ENCODE measurements at regions not wholly inside any gene's neighbourhood (a gene's known extent, or its start where the extent isn't known, plus 50 kb on each side); places are given as distances from the start of the nearest gene placed in this dataset.

- no peak overlapping the region for H3K4me3 ChIP-seq (ENCODE audit: low read depth, low read length)
- H3K36me3 ChIP-seq (ENCODE audit: control insufficient read depth in 2 of 2, insufficient read depth in 1 of 2, low read length in 2 of 2) = no peaks in the 10 kb centered on the region
- no peak for TF ChIP-seq SP7 (tag by site-specific recombination; IDR thresholded peaks at IDR 0.05)
- no peak for TF ChIP-seq ZNF146 (tag by site-specific recombination; IDR thresholded peaks at IDR 0.05)
- TF ChIP-seq ZBTB21 (tag by site-specific recombination; IDR thresholded peaks at IDR 0.05) = no peak
- TF ChIP-seq ZNF426 (tag by site-specific recombination; IDR thresholded peaks at IDR 0.05) = no peak
- TF ChIP-seq ZNF596 (tag by site-specific recombination; IDR thresholded peaks at IDR 0.05) = no peak
- TF ChIP-seq GLI4 (tag by site-specific recombination; IDR thresholded peaks at IDR 0.05) = no peak
- TF ChIP-seq ZNF223 (tag by site-specific recombination; IDR thresholded peaks at IDR 0.05) = no peak
- TF ChIP-seq ZNF302 (tag by site-specific recombination; IDR thresholded peaks at IDR 0.05; ENCODE audit: low read depth) = no peak
- no peak for TF ChIP-seq MYNN (tag by site-specific recombination; IDR thresholded peaks at IDR 0.05; ENCODE audit: borderline replicate concordance)
- TF ChIP-seq ZNF544 (tag by site-specific recombination; IDR thresholded peaks at IDR 0.05) = no peak
- TF ChIP-seq HOXD13 (CRISPR knock-in tag; IDR thresholded peaks at IDR 0.05; ENCODE audit: borderline replicate concordance) = no peak
- no peak for TF ChIP-seq FEZF1 (tag by site-specific recombination; IDR thresholded peaks at IDR 0.05)
- TF ChIP-seq ZNF239 (tag by site-specific recombination; IDR thresholded peaks at IDR 0.05) = no peak
- TF ChIP-seq ZNF175 (tag by site-specific recombination; IDR thresholded peaks at IDR 0.05) = no peak
- no peak for TF ChIP-seq ZNF776 (tag by site-specific recombination; IDR thresholded peaks at IDR 0.05; ENCODE audit: borderline replicate concordance)
- TF ChIP-seq CTCF (tag by site-specific recombination; IDR thresholded peaks at IDR 0.05) = no peak
- no peak for TF ChIP-seq KLF16 (tag by site-specific recombination; IDR thresholded peaks at IDR 0.05)
- no peak for TF ChIP-seq ZNF366 (tag by site-specific recombination; conservative IDR thresholded peaks at IDR 0.05)
- TF ChIP-seq KLF9 (tag by site-specific recombination; IDR thresholded peaks at IDR 0.05; ENCODE audit: low read depth) = no peak
- no peaks in the 10 kb centered on the region for H3K9me3 ChIP-seq (ENCODE audit: control insufficient read depth, insufficient read depth, low read depth, low read length)
- ChIA-PET CTCF (no interaction called here), POLR2A (no interaction called here)
- no peaks in the 10 kb centered on the region for H3K4me1 ChIP-seq (ENCODE audit: control insufficient read depth, insufficient read depth, low read length)
- no peak overlapping the region for H3K27ac ChIP-seq (ENCODE audit: extremely low read depth, low read depth, low read length)
Observed at GRCh38 chr4:135941671-135942070, 1590.6 kb downstream of the PCDH18 start.

- Histone ChIP-seq H3K4me3 (ENCODE audit: low read depth, low read length) (no peak overlapping the region), H3K36me3 (ENCODE audit: control insufficient read depth in 2 of 2, insufficient read depth in 1 of 2, low read length in 2 of 2) (no peaks in the 10 kb centered on the region), H3K4me1 (ENCODE audit: control insufficient read depth, insufficient read depth, low read length) (no peaks in the 10 kb centered on the region), H3K9me3 (ENCODE audit: control insufficient read depth, insufficient read depth, low read depth, low read length) (no peaks in the 10 kb centered on the region), H3K27ac (ENCODE audit: extremely low read depth, low read depth, low read length) (no peak overlapping the region)
- ChIA-PET POLR2A (no interaction called here), CTCF (no interaction called here)
- TF ChIP-seq ZNF416 (tag by site-specific recombination; IDR thresholded peaks at IDR 0.05) (no peak), ZNF449 (tag by site-specific recombination; IDR thresholded peaks at IDR 0.05) (no peak), ZNF292 (tag by site-specific recombination; IDR thresholded peaks at IDR 0.05; ENCODE audit: borderline replicate concordance, low read depth) (no peak), INSM2 (tag by site-specific recombination; IDR thresholded peaks at IDR 0.05) (no peak), ZBTB11 (tag by site-specific recombination; conservative IDR thresholded peaks at IDR 0.05; ENCODE audit: low read depth) (no peak), REST (tag by site-specific recombination; IDR thresholded peaks at IDR 0.05) (no peak)
Observed at GRCh38 chr4:135934026-135934425, 1598.3 kb downstream of the PCDH18 start.
